Activated CD4-positive, alpha-beta T cell treated with anti-CD3 and anti-CD28 coated beads, Interleukin-2, amount 10 ng/mL, durations not matched to agents 24 days and 14 days (primary cell): ENCODE measurements at regions not wholly inside any gene's neighbourhood (a gene's known extent, or its start where the extent isn't known, plus 50 kb on each side); places are given as distances from the start of the nearest gene placed in this dataset.
"Not testable (repeated sequence)": the region's sequence is repeated elsewhere in the genome, so short reads cannot be mapped to it uniquely, and the experiment has no call there.

Source experiments
- DNase-seq: peaks from one replicate; pipeline ENCODE4 v3.0.0; 2022
- H3K27ac Mint-ChIP-seq: one replicate; pipeline ENCODE4 v1.8.0; 2022; ENCODE audit warnings: mild to moderate bottlenecking, mixed read lengths
- H3K27me3 Mint-ChIP-seq: one replicate; pipeline ENCODE4 v1.8.0; 2022; ENCODE audit warnings: mixed read lengths
- H3K36me3 Mint-ChIP-seq: one replicate; pipeline ENCODE4 v1.8.0; 2022; ENCODE audit warnings: low read depth, mild to moderate bottlenecking, mixed read lengths
- H3K4me1 Mint-ChIP-seq: one replicate; pipeline ENCODE4 v1.8.0; 2021; ENCODE audit warnings: mixed read lengths
- H3K4me3 Mint-ChIP-seq: one replicate; pipeline ENCODE4 v1.8.0; 2022; ENCODE audit warnings: mild to moderate bottlenecking, moderate library complexity, mixed read lengths
- H3K9me3 Mint-ChIP-seq: one replicate; pipeline ENCODE4 v1.8.0; 2021; ENCODE audit warnings: mixed read lengths
- intact Hi-C: fragments of 100-400 bp; cut with micrococcal nuclease; formaldehyde crosslinking; loops from one replicate; pipeline ENCODE4 v1.15.1; 2023

DNA sequence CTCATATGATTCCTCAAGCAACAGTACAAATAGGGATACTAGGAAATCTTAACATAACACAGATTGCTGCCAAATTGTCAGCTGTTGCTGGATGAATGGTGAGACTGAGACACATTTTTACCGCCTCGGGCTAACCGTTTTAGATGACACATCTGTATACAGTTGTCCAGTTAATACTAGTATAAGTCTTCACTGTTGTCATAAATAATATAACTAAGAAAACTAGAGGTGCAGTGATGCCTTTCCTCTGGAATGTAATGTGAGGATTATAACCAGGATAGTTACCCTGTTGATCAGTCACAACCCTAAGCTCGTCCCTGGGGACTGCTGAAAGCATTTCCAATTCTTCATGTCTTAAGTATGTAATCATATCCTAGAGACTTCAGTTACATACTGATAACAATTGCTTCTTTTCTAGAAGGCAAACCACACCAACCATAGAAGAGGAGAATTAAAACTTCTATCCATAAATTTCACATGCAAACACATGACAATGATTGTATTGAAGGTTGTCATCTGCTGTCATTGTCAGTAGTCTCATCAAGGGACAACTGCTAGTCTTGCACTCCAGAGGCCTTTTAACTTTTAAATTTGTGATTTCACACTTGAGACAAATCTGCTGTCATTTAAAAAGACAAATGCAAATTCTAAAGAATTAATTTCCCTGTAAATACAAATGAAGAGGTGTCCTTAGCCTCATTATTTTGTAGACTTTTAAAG is 100.4 kb upstream of the SEMA3D start:
- Mint-ChIP-seq H3K36me3 (no peaks in the 10 kb centered on the region), H3K4me3 (no peak overlapping the region), H3K27ac (no peak overlapping the region), H3K4me1 (no peaks in the 10 kb centered on the region), H3K9me3 (no peaks in the 10 kb centered on the region), H3K27me3 (no peaks in the 10 kb centered on the region)
- DNase-seq, result no peak
- intact Hi-C loops, result no loop called here

DNA sequence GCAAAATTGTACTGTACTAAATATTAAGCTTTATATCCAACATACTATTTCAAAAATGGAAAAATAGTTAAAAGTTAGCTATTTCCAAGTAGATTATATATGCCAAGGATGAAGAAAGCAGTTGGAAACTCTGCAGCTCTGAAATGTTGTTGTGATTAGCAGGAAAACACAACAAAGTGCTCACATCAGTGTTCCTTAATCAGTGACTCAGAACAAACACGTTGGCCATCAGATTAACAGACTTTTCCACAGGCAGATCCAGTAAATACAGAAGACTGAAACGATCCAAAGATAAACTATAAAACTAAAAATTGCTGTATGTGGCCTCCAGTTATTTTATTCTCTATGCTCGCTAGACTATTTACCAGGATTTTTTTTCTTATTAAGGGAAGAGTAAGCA is 99.6 kb upstream of the SEMA3D start:
- no peaks in the 10 kb centered on the region for H3K4me1 Mint-ChIP-seq
- intact Hi-C loops, result no loop called here
- no peaks in the 10 kb centered on the region for H3K27me3 Mint-ChIP-seq
- no peaks in the 10 kb centered on the region for H3K9me3 Mint-ChIP-seq
- no peak for DNase-seq
- no peak overlapping the region for H3K27ac Mint-ChIP-seq
- no peak overlapping the region for H3K4me3 Mint-ChIP-seq
- H3K36me3 Mint-ChIP-seq, result no peaks in the 10 kb centered on the region

DNA sequence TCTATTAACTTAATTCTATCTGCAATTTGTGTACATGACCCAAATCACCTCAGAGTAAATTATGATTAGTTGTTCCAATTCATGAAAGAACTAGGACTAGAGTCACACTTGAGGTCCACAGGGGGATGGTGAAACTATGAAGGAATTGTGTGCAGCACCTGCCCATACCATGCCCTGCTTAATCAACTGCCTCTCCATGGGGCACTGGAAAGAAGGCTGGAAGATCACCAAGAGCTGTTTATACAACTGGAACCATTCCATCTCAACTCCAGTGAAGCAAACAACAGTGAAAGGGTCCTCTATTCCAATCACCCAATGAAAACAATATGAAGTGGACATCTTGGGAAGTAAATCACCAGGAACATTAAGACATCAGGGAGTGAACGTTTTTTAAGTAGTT is 98.7 kb upstream of the SEMA3D start:
- Mint-ChIP-seq H3K36me3 (no peaks in the 10 kb centered on the region), H3K27me3 (no peaks in the 10 kb centered on the region), H3K9me3 (no peaks in the 10 kb centered on the region), H3K4me1 (no peaks in the 10 kb centered on the region), H3K4me3 (no peak overlapping the region), H3K27ac (no peak overlapping the region)
- intact Hi-C loops, result no loop called here
- no peak for DNase-seq

DNA sequence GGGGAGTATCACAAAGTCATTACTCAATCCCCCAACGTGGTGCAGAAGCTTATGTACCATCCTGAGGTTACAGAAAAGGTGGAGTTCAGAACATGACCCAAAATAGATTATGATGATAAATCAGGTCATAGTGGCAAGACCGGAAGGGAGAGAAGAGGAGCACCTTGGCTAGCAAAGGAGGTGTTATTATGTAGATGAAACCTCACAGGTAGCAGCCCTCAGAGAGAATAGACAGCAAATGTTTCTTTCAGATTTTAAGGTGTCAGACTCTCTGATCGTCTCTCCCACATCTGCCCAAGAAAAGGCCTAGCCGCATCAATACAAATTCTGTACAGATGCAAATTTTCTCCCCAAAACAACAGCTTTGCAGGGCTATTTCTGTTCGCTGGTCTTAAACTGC is 88.3 kb upstream of the SEMA3D start:
- DNase-seq, result no peak
- Mint-ChIP-seq H3K4me1 (no peaks in the 10 kb centered on the region), H3K4me3 (no peak overlapping the region), H3K27me3 (no peaks in the 10 kb centered on the region), H3K27ac (no peak overlapping the region), H3K9me3 (no peaks in the 10 kb centered on the region), H3K36me3 (no peaks in the 10 kb centered on the region)
- intact Hi-C loops, result no loop called here

DNA sequence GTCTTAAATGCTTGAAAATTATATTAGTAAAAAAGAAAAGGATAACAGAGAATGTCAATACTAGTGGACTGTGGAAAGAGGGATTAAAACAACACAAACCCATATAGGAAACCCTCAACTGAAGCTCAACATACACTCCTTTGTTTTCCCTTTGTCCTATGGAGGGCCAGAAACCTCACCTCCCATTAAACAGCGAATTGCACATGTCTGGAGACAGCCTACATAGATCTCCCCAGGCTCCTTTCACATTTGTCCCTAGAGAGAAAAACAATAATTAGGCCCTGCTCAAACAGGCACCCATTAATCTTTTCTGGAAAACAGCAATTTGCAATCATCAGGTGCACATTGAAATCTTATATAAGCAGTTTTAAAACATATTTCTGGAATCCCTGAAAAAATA is 87.6 kb upstream of the SEMA3D start:
- no peak for DNase-seq
- Mint-ChIP-seq H3K27me3 (no peaks in the 10 kb centered on the region), H3K4me3 (no peak overlapping the region), H3K9me3 (no peaks in the 10 kb centered on the region), H3K4me1 (no peaks in the 10 kb centered on the region), H3K27ac (no peak overlapping the region), H3K36me3 (no peaks in the 10 kb centered on the region)
- intact Hi-C loops, result no loop called here

DNA sequence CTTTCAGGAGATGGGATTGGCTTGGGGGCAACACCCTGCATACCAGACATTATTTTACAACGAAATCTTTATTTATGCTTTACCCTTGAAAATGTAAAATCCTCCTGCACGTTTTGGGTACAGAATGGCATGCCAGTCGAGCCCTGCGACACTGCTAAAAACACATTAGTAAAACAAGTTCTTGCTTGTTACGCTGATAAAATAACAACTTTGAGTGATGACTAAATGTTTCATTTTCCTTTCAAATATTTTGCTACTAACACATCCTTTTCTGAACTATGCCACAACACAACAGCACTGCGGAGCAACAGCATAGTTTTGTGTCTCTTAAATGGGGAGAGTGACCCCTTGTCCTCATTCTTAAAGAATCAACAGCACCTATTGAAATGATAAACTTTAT is 76.0 kb upstream of the SEMA3D start:
- Mint-ChIP-seq H3K4me3 (no peak overlapping the region), H3K36me3 (no peaks in the 10 kb centered on the region), H3K27me3 (no peaks in the 10 kb centered on the region), H3K9me3 (no peaks in the 10 kb centered on the region), H3K27ac (no peak overlapping the region), H3K4me1 (no peaks in the 10 kb centered on the region)
- intact Hi-C loops, result no loop called here
- DNase-seq, result no peak

DNA sequence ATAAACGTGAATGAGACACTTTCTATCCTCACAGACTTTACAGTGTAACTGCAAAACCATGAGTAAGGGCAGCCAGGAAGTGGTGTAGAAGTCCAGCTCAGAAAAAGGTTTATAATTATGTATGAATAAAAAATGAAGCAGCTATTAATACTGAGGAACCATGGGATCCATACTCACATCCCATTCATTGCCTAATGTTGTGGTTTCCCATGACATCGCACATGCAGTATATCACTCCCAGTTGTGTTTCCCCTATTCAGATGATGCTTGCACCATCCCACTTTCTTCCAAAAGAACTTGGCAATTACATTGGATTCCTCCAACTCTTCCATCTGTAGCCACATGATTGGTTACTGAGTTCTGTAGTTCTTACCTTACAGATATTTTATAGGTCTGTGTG is 74.5 kb upstream of the SEMA3D start:
- no peak overlapping the region for H3K4me3 Mint-ChIP-seq
- H3K4me1 Mint-ChIP-seq, result no peaks in the 10 kb centered on the region
- intact Hi-C loops, result no loop called here
- no peak overlapping the region for H3K27ac Mint-ChIP-seq
- no peaks in the 10 kb centered on the region for H3K36me3 Mint-ChIP-seq
- no peak for DNase-seq
- no peaks in the 10 kb centered on the region for H3K9me3 Mint-ChIP-seq
- no peaks in the 10 kb centered on the region for H3K27me3 Mint-ChIP-seq

DNA sequence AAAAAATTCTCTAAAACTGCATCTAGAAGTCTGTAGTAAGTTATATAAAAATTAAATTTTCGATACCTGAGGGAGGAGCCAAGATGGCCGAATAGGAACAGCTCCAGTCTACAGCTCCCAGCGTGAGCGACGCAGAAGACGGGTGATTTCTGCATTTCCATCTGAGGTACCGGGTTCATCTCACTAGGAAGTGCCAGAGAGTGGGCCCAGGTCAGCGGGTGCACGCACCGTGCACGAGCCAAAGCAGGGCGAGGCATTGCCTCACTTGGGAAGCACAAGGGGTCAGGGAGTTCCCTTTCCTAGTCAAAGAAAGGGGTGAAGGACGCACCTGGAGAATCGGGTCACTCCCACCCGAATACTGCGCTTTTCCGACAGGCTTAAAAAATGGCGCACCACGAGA is 62.9 kb upstream of the SEMA3D start:
- intact Hi-C loops, H3K36me3 Mint-ChIP-seq, H3K4me3 Mint-ChIP-seq: not testable (repeated sequence)

DNA sequence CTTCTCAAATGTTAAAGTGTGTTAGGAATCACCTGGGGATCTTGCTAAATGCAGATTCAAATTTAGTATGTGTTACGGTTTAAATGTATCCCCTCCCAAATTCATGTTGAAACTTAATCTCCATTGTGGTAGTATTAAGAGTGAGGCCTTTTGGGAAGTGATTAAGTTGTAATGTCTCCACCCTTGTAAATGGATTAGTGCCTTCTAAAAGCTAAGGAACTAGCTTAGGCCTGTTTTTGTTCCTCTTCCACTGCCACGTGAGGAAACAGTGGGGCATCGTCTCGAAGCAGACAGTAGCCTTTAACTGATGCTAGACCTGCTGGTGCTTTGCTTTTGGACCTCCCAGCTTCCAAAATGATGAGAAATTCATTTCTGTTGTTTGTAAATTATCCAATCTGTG is 52.3 kb upstream of the SEMA3D start:
- no peak overlapping the region for H3K4me3 Mint-ChIP-seq
- no peak for DNase-seq
- H3K36me3 Mint-ChIP-seq, result no peaks in the 10 kb centered on the region
- no peaks in the 10 kb centered on the region for H3K27me3 Mint-ChIP-seq
- no peaks in the 10 kb centered on the region for H3K4me1 Mint-ChIP-seq
- no peak overlapping the region for H3K27ac Mint-ChIP-seq
- intact Hi-C loops, result no loop called here
- H3K9me3 Mint-ChIP-seq, result no peaks in the 10 kb centered on the region

More for the DNA sequence above, 62.9 kb upstream of the SEMA3D start:
- not testable (repeated sequence) for H3K27ac Mint-ChIP-seq, H3K27me3 Mint-ChIP-seq, H3K9me3 Mint-ChIP-seq, DNase-seq, H3K4me1 Mint-ChIP-seq

DNA sequence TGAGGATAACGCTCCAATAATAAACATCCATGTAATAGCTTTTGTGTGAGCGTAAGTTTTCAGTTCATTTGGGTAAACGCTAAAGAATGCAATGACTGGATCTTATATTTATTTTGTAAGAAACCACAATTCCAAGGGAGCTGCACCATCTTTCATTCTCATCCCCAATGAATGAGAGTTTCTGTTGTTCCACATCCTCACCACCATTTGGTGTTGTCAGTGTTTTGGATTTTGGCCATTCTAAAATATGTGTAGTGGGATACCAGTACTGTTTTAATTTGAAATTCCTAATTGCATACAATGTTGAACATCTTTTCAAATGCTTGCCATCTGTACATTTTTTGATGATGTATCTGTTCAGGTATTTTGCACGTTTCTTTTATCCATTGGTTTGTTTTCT is 50.9 kb upstream of the SEMA3D start:
- H3K27me3 Mint-ChIP-seq, result no peaks in the 10 kb centered on the region
- no peak overlapping the region for H3K27ac Mint-ChIP-seq
- DNase-seq, result no peak
- no peaks in the 10 kb centered on the region for H3K36me3 Mint-ChIP-seq
- no peaks in the 10 kb centered on the region for H3K4me1 Mint-ChIP-seq
- no peaks in the 10 kb centered on the region for H3K9me3 Mint-ChIP-seq
- H3K4me3 Mint-ChIP-seq, result no peak overlapping the region
- intact Hi-C loops, result no loop called here
